K562 (cell line): ENCODE measurements at regions not wholly inside any gene's neighbourhood (a gene's known extent, or its start where the extent isn't known, plus 50 kb on each side); places are given as distances from the start of the nearest gene placed in this dataset.

Source experiments
- ATAC-seq: fragments of 200-7000 bp; cut with Tn5 transposase; 3 replicates; pipeline ENCODE4 v1.9.1; 2020; ENCODE audit warnings: moderate library complexity
- BruUV-seq: library from RNA; stranded (reverse); fragments of 400-500 nt; replicated peaks from 2 replicates; lab custom pipeline; 2021; lab: Mats Ljungman, UMichigan
- CTCF ChIA-PET: fragments of 300-600 bp; formaldehyde crosslinking; extraction: SDS; loops from one replicate; lab custom pipeline; 2021; ENCODE audit warnings: low intra/inter-chr PET ratio; lab: Yijun Ruan, JAX
- POLR2A ChIA-PET: fragments of 300-600, 350-650 bp; sonication (Branson Sonifier 250); formaldehyde crosslinking; extraction: SDS; loops from one replicate; lab custom pipeline; 2021; ENCODE audit warnings: antibody characterized with exemption, inconsistent platforms; lab: Yijun Ruan, JAX
- DNase-seq, 4 experiments: peaks; one replicate each; pipeline versions ENCODE4 v3.0.0 to v3.0.0-alpha.2; 2011 to 2018; ENCODE audit warnings: low spot score in 3 of 4, mixed read lengths in 3 of 4; ENCODE audit errors: extremely low read depth in 1 of 4
- FAIRE-seq: peaks from 2 replicates; lab custom pipeline; 2011; peaks lifted over from hg19 to GRCh38; lab: Jason Lieb, UNC
- H2AFZ ChIP-seq: 2 replicates; pipeline ENCODE4 v1.6.0; 2011; ENCODE audit warnings: low read depth, low read length, control low read depth, inconsistent platforms
- H3K27ac ChIP-seq: fragments of 200-600 bp; 3 replicates; pipeline ENCODE4 v1.8.0; 2011; ENCODE audit warnings: low read depth, mild to moderate bottlenecking, control low read depth, inconsistent platforms, low read length, moderate library complexity, mixed read lengths; ENCODE audit errors: extremely low read depth
- H3K27me3 ChIP-seq, 2 experiments: fragments of 300-600 bp in 1 of 2; 2 replicates in 1 of 2; 3 replicates in 1 of 2; pipeline versions ENCODE4 v1.6.0 to v1.8.0; 2011; ENCODE audit warnings: inconsistent platforms in 2 of 2, low read length in 2 of 2, mild to moderate bottlenecking in 1 of 2, mixed read lengths in 1 of 2, moderate library complexity in 1 of 2; ENCODE audit not compliant: control insufficient read depth in 2 of 2, insufficient read depth in 2 of 2
- H3K36me3 ChIP-seq: fragments of 300-600 bp; 3 replicates; pipeline ENCODE4 v1.8.0; 2011; ENCODE audit warnings: mild to moderate bottlenecking, low read length, inconsistent platforms; ENCODE audit not compliant: control insufficient read depth, insufficient read depth
- H3K4me1 ChIP-seq, 2 experiments: fragments of 200-600 bp in 1 of 2; replicated peaks in 1 of 2; 2 replicates in 1 of 2; 3 replicates in 1 of 2; pipeline versions ENCODE4 v1.5.1 to v1.8.0; 2011; ENCODE audit warnings: inconsistent platforms in 2 of 2, low read length in 2 of 2, mild to moderate bottlenecking in 1 of 2, mixed read lengths in 1 of 2, moderate library complexity in 1 of 2; ENCODE audit not compliant: control insufficient read depth in 2 of 2, insufficient read depth in 2 of 2
- H3K4me2 ChIP-seq: 2 replicates; pipeline ENCODE4 v1.6.1; 2011; ENCODE audit warnings: low read length, control low read depth, inconsistent platforms, mixed read lengths; ENCODE audit not compliant: insufficient read depth
- H3K4me3 ChIP-seq: fragments of 200-600 bp; sonication (generic), shearing (Covaris generic); 2 replicates; pipeline ENCODE4 v1.5.1; 2016; ENCODE audit warnings: control low read depth, inconsistent platforms
- H3K79me2 ChIP-seq: fragments of 200-600 bp; 3 replicates; pipeline ENCODE4 v1.8.0; 2011; ENCODE audit warnings: low read length, inconsistent platforms; ENCODE audit not compliant: control insufficient read depth, insufficient read depth
- H3K9ac ChIP-seq, 2 experiments: 2 replicates each; pipeline versions ENCODE4 v1.6.0 to v1.6.1; 2011; ENCODE audit warnings: low read depth in 2 of 2, low read length in 2 of 2, control low read depth in 1 of 2, inconsistent platforms in 1 of 2, mild to moderate bottlenecking in 1 of 2, mixed read lengths in 1 of 2; ENCODE audit not compliant: insufficient read depth in 1 of 2
- H3K9me1 ChIP-seq: one replicate; pipeline ENCODE4 v1.6.0; 2011; ENCODE audit warnings: inconsistent platforms, mild to moderate bottlenecking, low read length, moderate library complexity; ENCODE audit not compliant: control insufficient read depth, insufficient read depth
- H3K9me3 ChIP-seq: replicated peaks from 2 replicates; pipeline ENCODE4 v1.5.1; 2011; ENCODE audit warnings: low read depth, low read length, inconsistent platforms; ENCODE audit not compliant: control insufficient read depth, insufficient read depth
- H4K20me1 ChIP-seq: replicated peaks from 2 replicates; pipeline ENCODE4 v1.6.1; 2011; ENCODE audit warnings: low read length, inconsistent platforms, mixed read lengths; ENCODE audit not compliant: control insufficient read depth, insufficient read depth
- ARID4B ChIP-seq: sonication (generic); formaldehyde crosslinking; IDR thresholded peaks from 2 replicates; pipeline ENCODE4 v1.8.0; 2022; ENCODE audit warnings: mild to moderate bottlenecking, missing genetic modification reagents
- ELF1 ChIP-seq: fragments of 200-800 bp; sonication (Bioruptor generic); IDR thresholded peaks from 2 replicates; pipeline ENCODE4 v1.6.1; 2016; ENCODE audit warnings: missing genetic modification characterization, missing compliant biosample characterization
- ETS2 ChIP-seq: IDR thresholded peaks from 2 replicates; pipeline ENCODE4 v1.6.1; 2016; ENCODE audit warnings: borderline replicate concordance, missing genetic modification characterization, mild to moderate bottlenecking, moderate library complexity, missing compliant biosample characterization; ENCODE audit not compliant: poor library complexity, severe bottlenecking
- KLF13 ChIP-seq: fragments of 450-650 bp; IDR thresholded peaks from 2 replicates; pipeline ENCODE4 v1.6.1; 2016; ENCODE audit warnings: missing genetic modification characterization, low read depth, mild to moderate bottlenecking, missing compliant biosample characterization, moderate library complexity, borderline replicate concordance
- NFYB ChIP-seq: IDR thresholded peaks from 2 replicates; pipeline ENCODE4 v1.6.1; 2011; ENCODE audit warnings: mild to moderate bottlenecking, moderate library complexity; ENCODE audit not compliant: insufficient read length; ENCODE audit errors: extremely low read depth
- NR2F6 ChIP-seq: fragments of 450-650 bp; formaldehyde crosslinking; IDR thresholded peaks from 2 replicates; pipeline ENCODE4 v1.4.0; 2020; ENCODE audit warnings: mild to moderate bottlenecking
- POLR2G ChIP-seq: fragments of 200-400 bp; formaldehyde crosslinking; IDR thresholded peaks from 2 replicates; pipeline ENCODE4 v1.6.1; 2017; ENCODE audit warnings: low read depth, mild to moderate bottlenecking, antibody characterized with exemption, low read length, moderate library complexity
- SMAD3 ChIP-seq: fragments of 450-650 bp; formaldehyde crosslinking; conservative IDR thresholded peaks from 2 replicates; pipeline ENCODE4 v1.4.0; 2020; ENCODE audit warnings: mild to moderate bottlenecking
- TCF7L2 ChIP-seq: fragments of 150-350 bp; IDR thresholded peaks from 2 replicates; pipeline ENCODE4 v1.6.1; 2016; ENCODE audit warnings: low read depth, mild to moderate bottlenecking, low read length, moderate library complexity
- TFE3 ChIP-seq: fragments of 450-650 bp; formaldehyde crosslinking; IDR thresholded peaks from 2 replicates; pipeline ENCODE4 v1.4.0; 2020; ENCODE audit warnings: mild to moderate bottlenecking, mixed read lengths
- TRIM25 ChIP-seq: fragments of 450-650 bp; IDR thresholded peaks from 2 replicates; pipeline ENCODE4 v1.7.0; 2016; ENCODE audit warnings: borderline replicate concordance
- ZBTB12 ChIP-seq: fragments of 250-450 bp; sonication (Bioruptor Pico); IDR thresholded peaks from 2 replicates; pipeline ENCODE4 v1.4.0; 2020
- ZC3H4 ChIP-seq: sonication (generic); formaldehyde crosslinking; IDR thresholded peaks from 2 replicates; pipeline ENCODE4 v1.9.0; 2021; ENCODE audit warnings: missing genetic modification reagents, borderline replicate concordance
- in situ Hi-C: fragments of 300-500 bp; cut with MboI; formaldehyde crosslinking; loops from 4 replicates; pipeline ENCODE4 v1.15.0; 2018; ENCODE audit warnings: inconsistent platforms, mixed read lengths
- intact Hi-C: fragments of 100-400 bp; cut with micrococcal nuclease; formaldehyde crosslinking; loops from 2 replicates; pipeline ENCODE4 v1.14.2; 2022

- CTCF ChIA-PET, result no interaction called here
- no peak for TF ChIP-seq KLF13 (tag)
- TF ChIP-seq ELF1, result no peak
- no peak for TF ChIP-seq NR2F6
- TF ChIP-seq ETS2, result no peak
- no peak for TF ChIP-seq ZC3H4 (CRISPR knock-in tag)
- no peak for TF ChIP-seq NFYB
- no peak for TF ChIP-seq ARID4B (CRISPR knock-in tag)
- no peak for TF ChIP-seq POLR2G
- TF ChIP-seq ZBTB12, result no peak
- TF ChIP-seq TCF7L2, result no peak
- no peak for TF ChIP-seq TFE3 (CRISPR knock-in tag)
- no peak for TF ChIP-seq SMAD3 (CRISPR knock-in tag)
- no peak for TF ChIP-seq TRIM25
Measured at GRCh38 chr15:39191871-39192291, 389.0 kb upstream of the THBS1 start.

More at GRCh38 chr15:39191871-39192291, 389.0 kb upstream of the THBS1 start:
- Histone ChIP-seq H3K79me2 (no peaks in the 10 kb centered on the region), H4K20me1 (no peaks in the 10 kb centered on the region), H3K4me3 (no peak overlapping the region), H3K27ac (no peak overlapping the region), H3K9me3 (no peaks in the 10 kb centered on the region), H3K36me3 (no peaks in the 10 kb centered on the region), H3K4me2 (no peak overlapping the region), H3K27me3 (peaks cover 0 to 5% of the 10 kb centered on the region in 2 experiments; a peak in 3 of 5 replicates), H2AFZ (no peak overlapping the region), H3K4me1 (no peaks in the 10 kb centered on the region), H3K9me1 (no peaks in the 10 kb centered on the region), H3K9ac (no peak overlapping the region)
- BruUV-seq, result no TSS peak
- no peak for FAIRE-seq
- intact Hi-C loops, result no loop called here
- ATAC-seq, result no peak
- DNase-seq, result no peak
- POLR2A ChIA-PET, result no interaction called here
- in situ Hi-C loops, result no loop called here
